ENCODE measurements at regions not wholly inside any gene's neighbourhood (a gene's known extent, or its start where the extent isn't known, plus 50 kb on each side); places are given as distances from the start of the nearest gene placed in this dataset.

- DNase-seq, result no peak
Observed at GRCh38 chr20:40961686-40962640, 66.7 kb upstream of the TOP1 start.

DNA sequence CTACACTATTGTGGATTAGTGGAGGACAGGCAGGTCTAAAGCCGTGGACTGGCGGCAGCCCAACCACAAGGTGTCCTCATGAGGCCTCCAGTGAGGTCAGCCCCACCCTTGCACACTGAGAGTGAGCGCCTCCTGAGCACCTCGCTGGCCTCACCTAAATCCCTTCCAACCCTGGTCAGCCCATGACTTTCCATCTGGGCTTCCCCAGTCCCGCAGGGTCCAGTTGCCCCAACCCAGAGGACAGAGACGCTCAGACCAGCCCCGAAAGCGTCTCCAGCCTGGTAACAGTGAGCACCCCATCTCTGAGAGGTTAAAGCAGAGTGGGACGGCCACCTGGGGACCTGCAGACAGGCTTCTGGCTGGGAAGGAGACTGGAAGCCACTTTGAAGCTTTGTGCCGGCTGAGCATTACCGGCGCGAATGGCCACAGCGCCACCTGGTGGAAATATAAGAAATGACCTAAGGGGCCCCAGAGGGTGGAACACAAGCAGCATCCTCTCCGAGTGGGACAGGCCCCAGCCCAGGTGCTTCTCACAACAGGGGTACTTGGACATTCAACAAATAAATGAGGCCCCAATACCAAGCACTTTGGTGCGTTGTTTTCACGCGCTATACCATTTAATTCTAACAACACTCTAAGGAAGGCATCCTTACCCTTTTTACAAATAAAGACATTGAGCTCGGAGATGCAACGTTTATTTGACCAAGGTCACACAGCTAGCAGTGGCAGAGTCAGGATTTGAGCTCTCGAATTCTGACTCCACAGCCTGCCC lies 65.7 kb upstream of the TOP1 start:
- DNase-seq, result peak; percentile 89

- no peak for DNase-seq
Observed at GRCh38 chr20:40963505-40963845, 65.1 kb upstream of the TOP1 start.

GRCh38 chr20:40965671-40966070 lies 63.0 kb upstream of the TOP1 start:
- no peak for DNase-seq

DNA sequence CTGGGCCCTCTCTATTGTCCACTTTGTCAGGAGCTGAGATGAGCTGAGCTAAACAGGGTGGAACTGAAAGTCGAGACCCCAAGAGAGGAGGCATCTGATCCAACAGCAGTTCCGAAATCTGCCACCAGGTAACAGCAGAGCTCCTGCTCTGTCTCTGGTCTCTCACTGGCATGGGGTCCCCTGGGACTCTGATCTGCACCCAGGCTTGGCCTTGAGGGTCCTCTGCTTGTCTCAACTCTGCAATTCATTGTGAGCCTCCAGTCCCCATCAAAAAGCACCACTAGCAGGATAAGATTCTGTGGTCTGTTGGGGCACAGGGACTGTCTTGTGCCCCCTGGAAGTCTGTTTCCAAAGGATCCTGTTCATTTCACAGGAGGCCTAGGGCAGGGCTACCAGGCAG lies 62.5 kb upstream of the TOP1 start:
- no peak for DNase-seq

DNA sequence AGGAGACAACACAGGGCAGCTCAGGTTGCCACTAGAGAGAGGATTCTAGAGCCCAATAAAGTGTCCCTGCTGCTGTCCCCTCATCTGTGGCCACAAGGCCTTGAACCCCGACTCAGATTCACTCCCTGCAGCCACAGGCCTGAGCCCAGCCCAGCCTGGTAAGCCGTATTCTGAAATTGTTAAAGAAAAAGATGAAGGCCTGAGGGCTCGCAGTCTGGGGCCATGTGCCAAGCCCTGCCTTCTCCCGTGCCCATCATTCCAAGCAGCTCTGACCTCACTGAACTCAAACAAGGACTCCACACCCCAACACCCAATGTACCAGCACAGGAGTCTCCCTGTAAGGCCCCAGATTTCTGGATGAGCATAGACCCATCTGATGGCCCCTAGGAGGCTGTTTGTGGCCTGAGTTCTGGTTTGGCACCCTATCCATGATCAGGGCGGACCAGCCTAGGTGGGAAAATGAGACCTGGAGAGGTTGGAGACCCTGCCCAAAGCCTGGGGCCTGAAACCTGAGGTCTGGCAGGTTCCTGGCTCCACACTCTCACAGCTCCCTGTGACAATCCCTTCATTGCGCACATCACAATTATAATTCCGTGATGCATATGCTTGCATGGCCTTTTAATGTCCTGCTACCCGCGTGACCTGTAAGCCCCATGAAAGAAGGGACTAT lies 62.0 kb upstream of the TOP1 start:
- no peak for DNase-seq

GRCh38 chr20:40967700-40968099 lies 60.9 kb upstream of the TOP1 start:
- no peak for DNase-seq

GRCh38 chr20:40968816-40969562 lies 59.6 kb upstream of the TOP1 start:
- peak; percentile 89 for DNase-seq

- DNase-seq, result no peak
Observed at GRCh38 chr20:40970218-40970617, 58.4 kb upstream of the TOP1 start.

- DNase-seq, result no peak
Observed at GRCh38 chr20:40977218-40977617, 51.4 kb upstream of the TOP1 start.

DNA sequence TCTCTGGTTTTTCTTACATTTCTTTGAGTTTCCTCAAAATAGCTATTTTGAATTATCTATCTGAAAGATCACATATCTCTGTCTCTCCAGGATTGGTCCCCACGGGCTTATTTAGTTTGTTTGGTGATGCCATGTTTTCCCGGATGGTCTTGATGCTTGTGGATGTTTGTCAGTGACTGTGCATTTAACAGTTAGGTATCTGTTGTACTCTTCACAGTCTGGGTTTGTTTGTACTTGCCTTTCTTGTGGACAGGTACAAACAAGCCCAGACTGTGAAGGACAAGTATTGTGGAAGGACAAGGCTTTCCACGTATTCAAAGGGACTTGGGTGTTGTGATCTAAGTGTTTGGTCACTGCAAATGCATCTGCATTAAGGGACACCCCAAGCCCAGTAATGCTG lies 49.9 kb upstream of the TOP1 start:
- DNase-seq, result no peak

All from retina (tissue), 1 donor.